PC-3 (cell line): ENCODE measurements at regions not wholly inside any gene's neighbourhood (a gene's known extent, or its start where the extent isn't known, plus 50 kb on each side); places are given as distances from the start of the nearest gene placed in this dataset.

Experiments
- EZH2 ChIP-seq: fragments of 300-600 bp; sonication (generic); IDR thresholded peaks from one replicate; pipeline ENCODE4 v1.6.1; 2017; ENCODE audit warnings: antibody characterized with exemption, mild to moderate bottlenecking, low read length; ENCODE audit not compliant: unreplicated experiment
- EZH2phosphoT487 ChIP-seq: fragments of 300-600 bp; sonication (generic); IDR thresholded peaks from 2 replicates; pipeline ENCODE4 v1.6.1; 2018; ENCODE audit warnings: mild to moderate bottlenecking, antibody characterized with exemption, low read length, borderline replicate concordance
- TF ChIP-seq, protein P1 (sequence below): fragments of 300-600 bp; sonication (generic); conservative IDR thresholded peaks from 2 replicates; pipeline ENCODE4 v1.5.1; 2017; ENCODE audit warnings: antibody characterized with exemption, low read depth, mild to moderate bottlenecking, low read length

DNA sequence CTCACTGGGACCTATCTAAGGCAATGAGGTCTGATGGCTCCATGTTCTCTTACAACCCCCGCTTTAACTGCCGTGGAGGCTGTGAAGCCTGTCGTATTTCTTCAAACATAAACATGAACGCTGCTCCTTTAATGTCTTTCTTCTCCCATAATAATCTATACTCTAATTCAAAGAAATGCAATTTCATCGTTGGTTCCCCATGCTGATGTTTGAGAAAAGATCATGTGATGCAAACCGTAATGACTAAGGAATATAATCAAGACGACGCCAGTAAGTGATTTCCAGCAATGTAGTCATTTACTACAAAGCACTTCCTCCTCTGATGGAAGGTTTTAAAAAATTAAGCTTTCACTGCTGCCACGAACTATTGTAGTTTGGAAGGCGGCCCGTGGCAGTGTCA lies 102.6 kb upstream of the NEBL start:
- TF ChIP-seq EZH2phosphoT487 (no peak), EZH2 (no peak)
- TF ChIP-seq, protein P1, sequence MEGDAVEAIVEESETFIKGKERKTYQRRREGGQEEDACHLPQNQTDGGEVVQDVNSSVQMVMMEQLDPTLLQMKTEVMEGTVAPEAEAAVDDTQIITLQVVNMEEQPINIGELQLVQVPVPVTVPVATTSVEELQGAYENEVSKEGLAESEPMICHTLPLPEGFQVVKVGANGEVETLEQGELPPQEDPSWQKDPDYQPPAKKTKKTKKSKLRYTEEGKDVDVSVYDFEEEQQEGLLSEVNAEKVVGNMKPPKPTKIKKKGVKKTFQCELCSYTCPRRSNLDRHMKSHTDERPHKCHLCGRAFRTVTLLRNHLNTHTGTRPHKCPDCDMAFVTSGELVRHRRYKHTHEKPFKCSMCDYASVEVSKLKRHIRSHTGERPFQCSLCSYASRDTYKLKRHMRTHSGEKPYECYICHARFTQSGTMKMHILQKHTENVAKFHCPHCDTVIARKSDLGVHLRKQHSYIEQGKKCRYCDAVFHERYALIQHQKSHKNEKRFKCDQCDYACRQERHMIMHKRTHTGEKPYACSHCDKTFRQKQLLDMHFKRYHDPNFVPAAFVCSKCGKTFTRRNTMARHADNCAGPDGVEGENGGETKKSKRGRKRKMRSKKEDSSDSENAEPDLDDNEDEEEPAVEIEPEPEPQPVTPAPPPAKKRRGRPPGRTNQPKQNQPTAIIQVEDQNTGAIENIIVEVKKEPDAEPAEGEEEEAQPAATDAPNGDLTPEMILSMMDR = no peak
